ENCODE measurements at regions not wholly inside any gene's neighbourhood (a gene's known extent, or its start where the extent isn't known, plus 50 kb on each side); places are given as distances from the start of the nearest gene placed in this dataset.

GRCh38 chr3:159819676-159820075 is 169.0 kb upstream of the IL12A start:
- TF ChIP-seq CTCF (IDR thresholded peaks at IDR 0.05; ENCODE audit: insufficient read depth, low read length, poor library complexity, severe bottlenecking): no peak
- no peak for TF ChIP-seq EZH2phosphoT487 (conservative IDR thresholded peaks at IDR 0.05; ENCODE audit: low read length)

All from SU-DHL-6 (cell line).